ENCODE measurements at regions not wholly inside any gene's neighbourhood (a gene's known extent, or its start where the extent isn't known, plus 50 kb on each side); places are given as distances from the start of the nearest gene placed in this dataset.

- no peak for TF ChIP-seq GATA2 (IDR thresholded peaks at IDR 0.05; ENCODE audit: low read depth, low read length)
- no peak for TF ChIP-seq GATA3 (IDR thresholded peaks at IDR 0.05; ENCODE audit: low read depth, low read length)
Observed at GRCh38 chr18:1458547-1458946, 553.9 kb downstream of the ADCYAP1 start.
